Renal cortex interstitium (tissue), 11 donors: ENCODE measurements at regions not wholly inside any gene's neighbourhood (a gene's known extent, or its start where the extent isn't known, plus 50 kb on each side); places are given as distances from the start of the nearest gene placed in this dataset.
A peak's percentile ranks its signal among the peaks of the same experiment; 100 is the strongest.
"Not testable (repeated sequence)": the region's sequence is repeated elsewhere in the genome, so short reads cannot be mapped to it uniquely, and the experiment has no call there.

Experiments used
- DNase-seq, 11 donors: peaks; one replicate each; pipeline ENCODE4 v3.0.0-alpha.2; 2013; ENCODE audit warnings: low read depth in 9 of 11, low spot score in 4 of 11; ENCODE audit errors: extremely low read depth in 1 of 11

DNA sequence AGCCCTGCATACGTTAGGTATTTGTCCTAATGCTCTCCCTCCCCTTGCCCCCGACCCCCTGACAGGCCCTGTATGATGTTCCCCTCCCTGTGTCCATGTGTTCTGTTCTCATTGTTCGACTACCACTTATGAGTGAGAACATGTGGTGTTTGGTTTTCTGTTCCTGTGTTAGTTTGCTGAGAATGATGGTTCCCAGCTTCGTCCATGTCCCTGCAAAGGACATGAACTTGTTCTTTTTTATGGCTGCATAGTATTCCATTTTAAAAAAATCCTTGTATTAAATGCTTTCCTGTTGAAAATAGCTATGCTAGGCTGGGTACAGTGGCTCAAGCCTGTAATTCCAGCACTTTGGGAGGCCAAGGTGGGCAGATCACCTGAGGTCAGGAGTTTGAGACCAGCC, 232.2 kb downstream of the RPLP1 start:
- not testable (repeated sequence) for DNase-seq

GRCh38 chr15:69685512-69686452, 233.2 kb downstream of the RPLP1 start:
- no peak for DNase-seq

- no peak for DNase-seq
Observed at GRCh38 chr15:69686626-69687025, 234.0 kb downstream of the RPLP1 start.

GRCh38 chr15:69689133-69689532, 236.5 kb downstream of the RPLP1 start:
- DNase-seq, result no peak

DNA sequence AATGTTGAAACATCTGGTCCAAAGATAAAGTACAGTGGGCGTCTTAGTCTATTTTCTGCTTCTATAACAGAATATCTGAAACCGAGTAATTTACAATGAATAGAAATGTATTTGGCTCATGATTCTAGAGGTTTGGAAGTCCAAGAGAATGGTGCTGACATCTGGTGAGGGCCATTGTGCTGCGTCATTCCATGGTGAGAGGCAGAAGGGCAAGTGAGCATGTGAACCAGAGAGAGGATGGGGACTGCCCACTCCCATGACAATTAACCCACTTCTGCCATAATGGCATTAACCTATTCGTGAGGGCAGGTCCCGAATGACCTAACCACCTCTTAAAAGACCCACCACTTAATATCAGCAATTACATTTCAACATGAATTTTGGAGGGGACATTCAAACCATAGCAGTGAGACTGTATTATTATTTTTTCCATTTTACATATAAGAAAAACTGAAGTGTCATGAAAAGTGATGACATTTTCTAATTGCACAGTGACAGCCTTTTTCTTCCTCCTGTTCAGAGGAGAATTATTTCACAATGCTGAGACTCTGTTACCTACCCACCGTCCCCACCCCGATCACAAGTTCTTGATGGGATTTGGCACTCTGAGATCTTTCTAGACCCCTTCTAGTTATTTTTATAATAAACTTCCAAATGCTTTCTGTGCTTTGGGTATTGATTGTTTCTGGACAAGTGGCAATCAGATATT, 238.8 kb downstream of the RPLP1 start:
- DNase-seq, result no peak

GRCh38 chr15:69692342-69692741, 239.7 kb downstream of the RPLP1 start:
- DNase-seq, result no peak

- DNase-seq, result no peak
Observed at GRCh38 chr15:69693059-69693458, 240.4 kb downstream of the RPLP1 start.

DNA sequence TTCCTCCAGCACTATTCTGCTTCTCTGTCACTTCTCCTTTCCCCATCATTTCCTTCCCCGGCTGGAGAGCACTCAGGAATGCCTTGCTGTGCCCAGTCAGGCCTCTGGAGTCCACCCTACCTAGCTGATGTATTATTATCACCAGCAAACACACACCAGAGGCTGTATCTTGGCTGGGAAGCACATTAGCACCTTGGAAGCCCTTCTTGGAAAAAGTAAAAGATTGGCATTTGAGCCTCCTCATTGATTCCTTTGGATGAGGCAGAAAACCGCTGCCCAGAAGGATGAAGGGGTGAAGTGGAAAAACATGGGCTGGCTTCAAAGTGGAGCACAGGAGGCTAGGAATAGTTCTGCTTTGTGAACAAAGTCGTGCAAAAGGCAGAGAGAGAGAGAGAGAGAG, 244.3 kb downstream of the RPLP1 start:
- no peak for DNase-seq

DNA sequence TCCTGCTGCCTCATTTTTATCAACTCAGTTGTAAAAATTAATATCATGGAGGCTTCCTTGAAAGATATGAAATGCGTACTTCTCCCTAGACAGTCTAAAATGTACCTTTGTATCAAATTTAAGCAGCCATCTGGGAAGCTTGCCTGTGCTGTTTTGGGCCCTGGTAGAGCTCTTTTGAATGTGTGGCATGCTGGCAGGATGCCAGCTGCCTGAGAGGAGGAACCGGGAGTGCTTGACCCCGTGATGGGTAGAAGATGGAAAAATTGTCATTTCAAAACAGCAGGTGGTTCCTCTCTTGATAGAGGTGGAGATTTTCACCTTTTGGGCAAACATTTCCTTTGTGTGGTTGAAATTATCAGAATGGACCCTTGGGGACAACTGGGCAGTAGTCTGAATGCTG, 245.3 kb downstream of the RPLP1 start:
- no peak for DNase-seq

- DNase-seq, result no peak
Observed at GRCh38 chr15:69699096-69699495, 246.5 kb downstream of the RPLP1 start.

DNA sequence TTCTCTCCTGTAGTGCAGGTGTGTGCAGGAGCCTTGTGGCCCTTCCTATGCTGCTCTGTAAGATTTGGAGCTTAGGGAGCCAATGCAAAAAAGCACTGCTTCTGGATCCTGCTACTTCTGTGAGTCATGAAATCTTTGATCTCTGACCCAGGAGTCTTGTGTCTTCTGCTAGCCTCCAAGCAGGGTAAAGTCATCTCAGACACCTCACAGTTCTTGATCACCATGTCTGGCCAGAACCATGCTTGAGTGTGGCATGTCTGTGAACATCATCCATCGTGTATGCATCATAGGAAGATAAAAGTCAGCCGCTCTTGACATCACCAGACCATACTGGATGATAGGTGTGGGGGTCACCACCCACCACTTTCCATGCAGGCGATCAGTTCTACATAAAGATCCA, 247.8 kb downstream of the RPLP1 start:
- DNase-seq, result no peak

- DNase-seq, result no peak
Observed at GRCh38 chr15:69701198-69701597, 248.6 kb downstream of the RPLP1 start.

DNA sequence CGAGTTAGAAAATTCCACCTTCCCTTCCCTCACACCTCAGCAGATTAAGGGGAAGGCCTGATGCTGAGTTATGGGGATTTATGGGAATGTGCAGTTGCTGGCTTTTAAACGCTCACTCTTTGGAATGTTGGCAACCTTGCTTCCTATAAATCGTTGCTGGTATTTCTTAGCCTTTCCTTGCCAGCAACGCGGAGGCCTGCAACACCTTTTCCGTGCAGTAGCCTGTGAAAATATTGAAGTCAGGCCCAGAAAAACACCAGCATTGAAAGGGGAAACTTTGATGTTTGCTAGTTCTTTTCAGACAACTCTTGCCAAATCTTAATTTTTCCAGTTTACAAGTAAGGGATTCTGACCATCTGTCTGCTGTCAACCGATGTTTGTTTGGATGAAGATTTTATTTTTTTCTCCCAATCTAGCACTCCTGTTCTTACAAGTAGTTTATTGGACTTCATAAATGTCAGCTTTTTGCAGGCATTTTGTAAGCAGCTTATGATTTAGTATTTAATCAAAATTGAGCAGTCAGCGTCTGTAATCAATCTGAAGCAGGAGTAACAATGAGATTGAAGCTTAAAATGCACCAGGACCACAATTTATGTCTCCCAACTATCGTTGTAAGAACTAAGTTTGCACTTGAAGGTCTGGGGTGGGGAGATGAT, 251.0 kb downstream of the RPLP1 start:
- peak; percentile 13 to 59 (median 32) for DNase-seq

DNA sequence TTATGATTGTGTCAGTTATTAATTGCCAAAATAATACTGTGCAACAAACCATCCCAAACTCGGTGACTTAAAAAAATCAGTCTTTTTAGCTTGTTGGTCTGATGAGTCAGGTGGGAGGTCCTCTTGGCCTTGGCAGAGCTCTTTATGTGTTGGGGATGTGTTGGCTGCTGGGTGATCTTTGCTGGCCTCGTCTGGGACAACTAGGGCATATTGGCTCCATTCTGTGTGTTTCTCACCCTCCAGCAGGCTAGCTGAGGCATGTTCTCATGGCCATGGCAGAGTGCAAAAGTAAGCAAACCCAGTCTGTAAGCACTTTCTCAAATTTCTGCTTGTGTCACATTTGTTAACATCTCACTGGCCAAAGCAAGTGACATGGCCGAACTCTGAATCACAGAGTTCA, 251.6 kb downstream of the RPLP1 start:
- DNase-seq, result no peak

DNA sequence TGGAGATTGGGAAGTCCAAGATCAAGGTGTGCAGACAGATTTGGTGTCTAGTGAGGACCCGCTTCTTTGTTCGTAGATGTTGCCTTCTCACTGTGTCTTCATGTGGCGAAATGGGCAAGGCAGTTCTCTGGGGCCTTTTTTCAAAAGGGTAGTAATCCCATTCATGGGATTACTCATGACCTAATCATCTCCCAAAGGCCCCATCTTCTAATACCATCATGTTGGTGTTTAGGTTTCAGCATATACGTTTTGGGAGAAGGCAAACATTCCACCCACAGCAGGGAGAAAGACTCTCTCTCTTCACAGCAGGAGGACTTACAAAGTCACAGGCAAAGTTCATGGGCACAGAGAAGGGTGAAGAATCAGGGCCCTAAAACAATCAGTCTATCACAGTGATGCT, 252.1 kb downstream of the RPLP1 start:
- no peak for DNase-seq

- DNase-seq, result no peak
Observed at GRCh38 chr15:69706353-69707097, 253.9 kb downstream of the RPLP1 start.

- DNase-seq, result not testable (repeated sequence)
Observed at GRCh38 chr15:69707241-69707640, 254.6 kb downstream of the RPLP1 start.

DNA sequence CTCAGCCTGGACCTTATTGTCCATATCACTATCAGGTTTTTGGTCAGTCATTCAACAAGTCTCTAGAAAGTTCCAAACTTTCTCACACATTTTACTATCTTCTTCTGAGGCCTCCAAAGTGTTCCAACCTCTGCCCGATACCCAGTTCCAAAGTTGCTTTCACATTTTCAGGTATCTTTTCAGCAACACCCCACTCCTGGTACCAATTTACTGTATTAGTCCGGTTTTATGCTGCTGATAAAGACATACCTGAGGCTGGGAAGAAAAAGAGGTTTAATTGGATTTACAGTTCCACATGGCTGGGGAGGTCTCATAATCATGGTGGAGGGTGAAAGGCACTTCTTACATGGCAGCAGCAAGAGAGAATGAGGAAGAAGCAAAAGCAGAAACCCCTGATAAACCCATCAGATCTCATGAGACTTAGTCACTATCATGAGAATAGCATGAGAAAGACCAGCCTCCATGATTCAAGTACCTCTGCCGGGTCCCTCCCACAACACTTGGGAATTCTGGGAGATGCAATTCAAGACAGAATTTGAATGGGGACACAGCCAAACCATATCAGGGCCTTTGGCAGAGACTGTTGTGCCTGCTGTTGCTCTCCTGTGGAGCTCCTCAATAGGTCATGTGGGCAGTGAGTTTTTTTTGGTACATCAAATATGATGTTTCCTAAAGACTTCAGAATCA, 256.0 kb downstream of the RPLP1 start:
- not testable (repeated sequence) for DNase-seq

GRCh38 chr15:69712991-69713390, 260.4 kb downstream of the RPLP1 start:
- no peak for DNase-seq
